ENCODE measurements at regions not wholly inside any gene's neighbourhood (a gene's known extent, or its start where the extent isn't known, plus 50 kb on each side); places are given as distances from the start of the nearest gene placed in this dataset.

- no peak for TF ChIP-seq NKRF (conservative IDR thresholded peaks at IDR 0.05)
- TF ChIP-seq ZZZ3 (IDR thresholded peaks at IDR 0.05; ENCODE audit: control insufficient read depth, insufficient read length, low read depth): no peak
- TF ChIP-seq IRF3 (IDR thresholded peaks at IDR 0.05): no peak
- no peak for TF ChIP-seq ZBED1 (IDR thresholded peaks at IDR 0.05; ENCODE audit: borderline replicate concordance)
- TF ChIP-seq CBFB (IDR thresholded peaks at IDR 0.05; ENCODE audit: low read depth): no peak
- TF ChIP-seq GATAD2B (conservative IDR thresholded peaks at IDR 0.05; ENCODE audit: low read depth): no peak
- no peak for TF ChIP-seq SIX5 (IDR thresholded peaks at IDR 0.05; ENCODE audit: low read depth, low read length, severe bottlenecking)
Measured at GRCh38 chr15:31153531-31153930, 52.0 kb upstream of the TRPM1 start (continued).

GRCh38 chr15:31155151-31155550, 53.6 kb upstream of the TRPM1 start:
- no peak overlapping the region for H3K9ac ChIP-seq (ENCODE audit: control insufficient read depth, insufficient read depth, low read length)
- no peaks in the 10 kb centered on the region; the same call in 2 of the 3 replicates for H3K9me3 ChIP-seq (replicated peaks; ENCODE audit: control insufficient read depth, insufficient read depth, low read length)
- FAIRE-seq: no peak
- 55% methylated on average over 7 of the region's 7 CpGs for WGBS (ENCODE audit: insufficient coverage, insufficient replicate concordance, low lambda C conversion rate, missing lambda C conversion rate)
- no peak overlapping the region for H3K4me3 ChIP-seq
- no peak for ATAC-seq
- H3K27me3 ChIP-seq (replicated peaks in 1 of 2; ENCODE audit: control insufficient read depth in 2 of 2, insufficient read depth in 2 of 2, low read length in 1 of 2): no peaks in the 10 kb centered on the region
- H4K20me1 ChIP-seq (ENCODE audit: control insufficient read depth, insufficient read depth): no peaks in the 10 kb centered on the region
- ChIA-PET CTCF (no interaction called here), SMC1A (ENCODE audit: uncharacterized antibody, unreplicated experiment) (no interaction called here), RAD21 (ENCODE audit: unreplicated experiment) (no interaction called here), POLR2A (interaction anchor here (0.7 kb wide), 1 partner anchor 66 kb away, joined by 5 read pairs; no protein-coding TSS in a partner anchor)
- H3K4me2 ChIP-seq (ENCODE audit: control insufficient read depth, insufficient read depth): no peak overlapping the region
- DNase-seq (ENCODE audit: low read depth, low spot score): no peak
- in situ Hi-C loops (cut with MboI) (no loop called here), intact Hi-C loops (cut with micrococcal nuclease; ENCODE audit: unreplicated experiment) (no loop called here)
- TF ChIP-seq NR2C1 (IDR thresholded peaks at IDR 0.05): no peak
- no peaks in the 10 kb centered on the region for H3K79me2 ChIP-seq (ENCODE audit: control insufficient read depth, insufficient read depth, low read length)
- no peaks in the 10 kb centered on the region for H3K4me1 ChIP-seq (ENCODE audit: control insufficient read depth, insufficient read depth, low read length)
- BruUV-seq (replicated peaks): no TSS peak
- no peak overlapping the region for H3K27ac ChIP-seq (ENCODE audit: control insufficient read depth, insufficient read depth)
- H3K36me3 ChIP-seq (ENCODE audit: control insufficient read depth in 2 of 2, insufficient read depth in 2 of 2, low read length in 1 of 2): no peaks in the 10 kb centered on the region
- no peak overlapping the region for H2AFZ ChIP-seq (ENCODE audit: control insufficient read depth, low read depth, low read length)
